Activated CD8-positive, alpha-beta T cell treated with anti-CD3 and anti-CD28 coated beads for 36 hours (primary cell): ENCODE measurements at regions not wholly inside any gene's neighbourhood (a gene's known extent, or its start where the extent isn't known, plus 50 kb on each side); places are given as distances from the start of the nearest gene placed in this dataset.

Source experiments
- ATAC-seq: fragments of 200-7000 bp; cut with Tn5 transposase; one replicate; pipeline ENCODE4 v1.10.0; 2021; ENCODE audit warnings: mild to moderate bottlenecking, moderate library complexity
- CTCF ChIA-PET: fragments of 350-600 bp; sonication (Branson Sonifier 250); formaldehyde crosslinking; loops from one replicate; lab custom pipeline; 2021; ENCODE audit warnings: antibody characterized with exemption; lab: Charles Lee
- POLR2A ChIA-PET: fragments of 350-600 bp; sonication (Branson Sonifier 250); formaldehyde crosslinking; loops from one replicate; lab custom pipeline; 2021; ENCODE audit warnings: antibody characterized with exemption; lab: Charles Lee
- DNase-seq: peaks from one replicate; pipeline ENCODE4 v3.0.0-alpha.2; 2020
- H3K27ac Mint-ChIP-seq: one replicate; pipeline ENCODE4 v1.8.0; 2021; ENCODE audit warnings: mild to moderate bottlenecking, mixed read lengths
- H3K27me3 Mint-ChIP-seq: one replicate; pipeline ENCODE4 v1.8.0; 2021; ENCODE audit warnings: mixed read lengths
- H3K36me3 Mint-ChIP-seq: one replicate; pipeline ENCODE4 v1.8.0; 2021; ENCODE audit warnings: low read depth, mixed read lengths
- H3K4me1 Mint-ChIP-seq: one replicate; pipeline ENCODE4 v1.8.0; 2021; ENCODE audit warnings: low read depth, mixed read lengths
- H3K4me3 Mint-ChIP-seq: one replicate; pipeline ENCODE4 v1.8.0; 2021; ENCODE audit warnings: mild to moderate bottlenecking, moderate library complexity, mixed read lengths
- H3K9me3 Mint-ChIP-seq: one replicate; pipeline ENCODE4 v1.8.0; 2021; ENCODE audit warnings: mixed read lengths
- CTCF ChIP-seq: fragments of 200-600 bp; IDR thresholded peaks from one replicate; pipeline ENCODE4 v1.8.0; 2022; ENCODE audit warnings: antibody characterized with exemption, mild to moderate bottlenecking
- intact Hi-C: fragments of 100-400 bp; cut with micrococcal nuclease; formaldehyde crosslinking; loops from one replicate; pipeline ENCODE4 v1.10.0; 2022

- Mint-ChIP-seq H3K4me1 (no peaks in the 10 kb centered on the region), H3K27me3 (no peaks in the 10 kb centered on the region), H3K36me3 (no peaks in the 10 kb centered on the region), H3K9me3 (peaks cover 2% of the 10 kb centered on the region), H3K27ac (no peak overlapping the region), H3K4me3 (no peak overlapping the region)
- intact Hi-C loops = no loop called here
- ChIA-PET POLR2A (no interaction called here), CTCF (interaction anchor here (0.9 to 1.0 kb wide), 2 partner anchors 10 to 22 kb away, joined by 3 read pairs; no protein-coding TSS in a partner anchor)
- ATAC-seq = no peak
- DNase-seq = no peak
- peak; percentile 10 for TF ChIP-seq CTCF
Observed at GRCh38 chr16:48831076-48831722, 221.2 kb upstream of the N4BP1 start.

GRCh38 chr16:48829336-48830310 is 219.6 kb upstream of the N4BP1 start:
- no peaks in the 10 kb centered on the region for H3K27me3 Mint-ChIP-seq
- DNase-seq (no peak), ATAC-seq (no peak)
- POLR2A ChIA-PET = no interaction called here
- CTCF ChIA-PET = no interaction called here
- H3K4me3 Mint-ChIP-seq = no peak overlapping the region
- TF ChIP-seq CTCF = no peak
- no peak overlapping the region for H3K27ac Mint-ChIP-seq
- intact Hi-C loops = no loop called here
- no peaks in the 10 kb centered on the region for H3K36me3 Mint-ChIP-seq
- H3K4me1 Mint-ChIP-seq = no peaks in the 10 kb centered on the region
- peaks cover 2% of the 10 kb centered on the region for H3K9me3 Mint-ChIP-seq

- intact Hi-C loops = no loop called here
- TF ChIP-seq CTCF = no peak
- H3K4me3 Mint-ChIP-seq = no peak overlapping the region
- H3K27me3 Mint-ChIP-seq = no peaks in the 10 kb centered on the region
- ATAC-seq (no peak), DNase-seq (no peak)
- no peaks in the 10 kb centered on the region for H3K36me3 Mint-ChIP-seq
- peaks cover 2% of the 10 kb centered on the region for H3K9me3 Mint-ChIP-seq
- H3K27ac Mint-ChIP-seq = no peak overlapping the region
- H3K4me1 Mint-ChIP-seq = no peaks in the 10 kb centered on the region
- ChIA-PET POLR2A (no interaction called here), CTCF (no interaction called here)
Observed at GRCh38 chr16:48824271-48824670, 214.3 kb upstream of the N4BP1 start.

GRCh38 chr16:48822431-48822830 is 212.5 kb upstream of the N4BP1 start:
- no peak overlapping the region for H3K27ac Mint-ChIP-seq
- ChIA-PET CTCF (no interaction called here), POLR2A (interaction anchor here (1.0 kb wide), 1 partner anchor 10 kb away, joined by 3 read pairs; no protein-coding TSS in a partner anchor)
- H3K4me3 Mint-ChIP-seq = no peak overlapping the region
- H3K9me3 Mint-ChIP-seq = no peaks in the 10 kb centered on the region
- no peaks in the 10 kb centered on the region for H3K4me1 Mint-ChIP-seq
- ATAC-seq (no peak), DNase-seq (no peak)
- intact Hi-C loops = no loop called here
- no peaks in the 10 kb centered on the region for H3K27me3 Mint-ChIP-seq
- no peaks in the 10 kb centered on the region for H3K36me3 Mint-ChIP-seq
- TF ChIP-seq CTCF = no peak

GRCh38 chr16:48820379-48820778 is 210.4 kb upstream of the N4BP1 start:
- H3K27ac Mint-ChIP-seq = no peak overlapping the region
- no peaks in the 10 kb centered on the region for H3K27me3 Mint-ChIP-seq
- H3K4me1 Mint-ChIP-seq = no peaks in the 10 kb centered on the region
- intact Hi-C loops = no loop called here
- DNase-seq = no peak
- POLR2A ChIA-PET = no interaction called here
- H3K4me3 Mint-ChIP-seq = no peak overlapping the region
- H3K36me3 Mint-ChIP-seq = no peaks in the 10 kb centered on the region
- no peak for ATAC-seq
- CTCF ChIA-PET = no interaction called here
- H3K9me3 Mint-ChIP-seq = no peaks in the 10 kb centered on the region
- TF ChIP-seq CTCF = no peak
